HG03469 (cell line): ENCODE measurements at regions not wholly inside any gene's neighbourhood (a gene's known extent, or its start where the extent isn't known, plus 50 kb on each side); places are given as distances from the start of the nearest gene placed in this dataset.
"Not testable (repeated sequence)": the region's sequence is repeated elsewhere in the genome, so short reads cannot be mapped to it uniquely, and the experiment has no call there.

Experiments used
- ATAC-seq: cut with Tn5 transposase; IDR thresholded peaks from one replicate; pipeline ENCODE4 v1.9.1; 2021; ENCODE audit warnings: mild to moderate bottlenecking, moderate library complexity, moderate number of reproducible peaks; ENCODE audit not compliant: unreplicated experiment

DNA sequence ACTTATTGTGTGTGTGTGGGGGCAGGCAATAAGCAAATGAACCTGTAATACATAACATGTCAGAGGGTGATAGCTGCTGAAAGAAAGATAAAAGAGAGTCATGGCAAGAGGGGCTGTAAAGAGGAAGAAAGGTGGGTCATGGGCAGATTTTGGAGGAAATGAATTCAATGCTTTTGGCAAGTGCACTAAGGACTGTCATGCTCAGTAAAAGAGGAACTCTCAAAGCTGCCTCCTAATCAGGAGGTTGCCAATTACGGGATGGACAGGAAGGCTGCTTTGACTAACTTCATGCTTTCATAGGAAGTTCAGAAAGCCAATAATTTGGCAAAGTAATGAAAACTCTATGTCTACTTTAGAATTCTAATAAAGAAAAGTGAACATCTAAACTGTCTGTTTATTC lies 401.2 kb downstream of the SH2D4B start:
- no peak for ATAC-seq

DNA sequence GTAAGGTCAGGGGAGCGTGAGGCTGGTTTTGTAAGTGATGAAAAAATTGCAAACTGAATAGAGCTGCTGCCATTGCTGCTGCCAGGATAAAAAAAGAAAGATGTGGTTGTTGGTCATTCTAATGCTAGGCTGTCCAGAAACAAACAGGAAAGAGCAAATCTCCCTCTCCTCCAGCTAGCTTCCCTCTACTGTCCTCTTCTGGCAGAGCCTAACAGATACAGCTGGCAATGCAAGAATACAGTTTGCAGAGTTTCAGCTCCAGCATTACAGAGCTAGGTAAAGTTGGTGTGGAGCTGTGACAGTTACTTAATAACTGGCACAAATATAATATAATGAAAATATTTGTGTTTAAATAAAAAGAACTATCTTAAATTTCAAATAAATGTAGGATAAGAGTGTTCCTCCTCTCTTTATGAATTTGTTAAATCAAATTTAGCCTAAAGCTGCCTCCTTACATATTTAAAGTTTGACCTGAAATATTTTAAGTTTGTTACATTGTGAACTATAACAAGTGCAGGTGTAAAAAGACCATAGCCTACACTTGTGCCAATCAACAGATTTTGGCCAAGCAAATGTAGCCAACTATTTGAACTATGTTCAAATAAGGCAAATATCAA lies 407.7 kb downstream of the SH2D4B start:
- peak; percentile 68 for ATAC-seq

DNA sequence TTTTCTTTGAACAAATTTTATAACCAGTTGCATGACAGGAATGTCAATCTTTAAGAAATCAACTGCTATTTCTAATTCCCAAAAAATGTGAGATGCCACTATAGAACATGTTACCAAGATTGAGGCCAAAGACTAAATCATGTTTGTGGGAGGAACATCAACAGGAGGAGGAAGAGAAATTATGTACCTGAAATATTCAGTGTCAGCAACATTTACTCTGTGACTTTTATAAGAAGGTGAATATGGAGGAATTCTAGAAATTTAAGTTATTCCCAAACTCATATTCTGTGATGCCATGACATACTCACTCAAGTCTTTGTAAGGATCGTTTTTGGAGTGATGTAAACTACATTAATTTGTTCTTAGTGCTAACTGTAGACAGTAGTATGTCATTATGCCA lies 408.4 kb downstream of the SH2D4B start:
- ATAC-seq: no peak

DNA sequence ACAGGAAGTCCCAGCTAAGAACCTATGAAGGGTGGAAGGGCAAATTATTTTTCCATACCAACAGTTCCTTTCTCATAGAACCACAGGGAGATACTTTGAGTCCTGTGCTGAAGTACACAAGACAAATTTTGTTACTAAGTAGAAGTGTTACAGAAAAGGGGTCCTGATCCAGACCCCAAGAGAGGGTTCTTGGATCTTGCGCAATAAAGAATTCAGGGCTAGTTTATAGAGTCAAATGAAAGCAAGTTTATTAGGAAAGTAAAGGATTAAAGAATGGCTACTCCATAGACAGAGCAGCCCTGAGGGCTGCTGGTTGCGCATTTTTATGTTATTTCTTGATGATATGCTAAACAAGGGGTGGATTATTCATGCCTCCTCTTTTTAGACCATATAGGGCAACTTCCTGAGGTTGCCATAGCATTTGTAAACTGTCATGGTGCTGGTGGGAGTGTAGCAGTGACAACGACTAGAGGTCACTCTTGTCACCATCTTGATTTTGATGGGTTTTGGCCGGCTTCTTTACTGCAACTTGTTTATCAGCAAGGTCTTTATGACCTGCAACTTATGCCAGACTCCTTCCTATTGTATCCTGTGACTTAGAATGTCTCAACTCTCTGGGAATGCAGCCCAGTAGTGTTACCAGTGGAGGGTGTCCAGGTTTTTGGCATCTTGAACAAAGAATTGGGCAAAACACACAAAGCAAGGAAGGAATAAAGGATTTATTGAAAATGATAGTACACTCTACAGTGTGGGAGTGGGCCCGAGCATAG lies 409.4 kb downstream of the SH2D4B start:
- no peak for ATAC-seq

DNA sequence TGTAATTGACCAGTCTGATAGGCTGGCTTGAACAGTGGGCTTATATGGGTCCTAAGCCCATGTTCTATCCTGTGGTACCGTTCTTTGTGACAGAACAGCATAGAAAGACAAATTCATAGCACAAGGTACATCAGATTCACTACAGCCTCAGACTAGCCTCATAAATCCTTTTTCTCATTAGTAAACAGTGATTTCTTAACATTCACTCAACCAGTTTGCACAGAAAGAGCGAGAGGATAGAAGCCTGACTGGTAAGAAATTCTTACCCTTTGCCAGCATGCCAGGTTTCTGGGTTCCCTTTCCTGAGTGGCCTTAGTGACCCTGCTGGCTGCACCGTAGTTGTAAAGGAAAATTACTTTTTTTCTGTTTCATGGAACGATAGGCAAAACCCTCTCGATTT lies 412.1 kb downstream of the SH2D4B start:
- ATAC-seq: no peak

DNA sequence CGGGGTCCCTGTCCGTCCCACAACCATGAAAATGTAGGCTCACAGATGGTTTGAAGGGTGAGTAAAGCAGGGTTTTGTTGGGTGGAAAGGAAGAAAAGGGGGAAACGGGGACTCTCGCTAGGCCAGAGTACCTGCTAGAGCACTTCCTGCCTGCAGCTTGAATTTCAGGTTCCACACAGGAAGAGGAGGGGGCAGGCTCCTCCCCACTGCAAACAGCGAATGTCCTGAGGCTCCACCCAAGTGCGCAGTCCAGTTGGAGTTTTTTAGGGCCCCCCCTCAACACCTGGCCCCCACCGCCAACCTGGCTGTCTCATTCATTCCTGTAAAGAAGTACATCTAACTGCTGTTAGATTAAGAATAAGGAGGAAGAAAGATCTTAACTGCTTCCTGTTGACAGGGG lies 414.7 kb downstream of the SH2D4B start:
- ATAC-seq: no peak

DNA sequence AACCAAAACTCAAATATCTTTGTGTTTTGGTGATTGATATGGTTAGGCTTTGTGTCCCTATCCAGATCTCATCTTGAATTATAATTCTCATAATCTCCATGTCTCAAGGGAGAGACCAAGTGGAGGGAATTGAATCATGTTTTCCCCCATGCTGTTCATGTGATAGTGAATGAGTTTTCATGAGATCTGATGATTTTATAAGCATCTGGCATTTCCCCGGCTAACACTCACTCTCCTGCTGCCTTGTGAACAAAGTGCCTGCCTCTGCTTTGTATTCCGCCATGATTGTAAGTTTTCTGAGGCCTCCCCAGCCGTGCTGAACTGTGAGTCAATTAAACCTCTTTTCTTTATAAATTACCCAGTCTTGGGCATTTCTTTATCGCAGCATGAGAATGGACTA lies 419.5 kb downstream of the SH2D4B start:
- no peak for ATAC-seq

DNA sequence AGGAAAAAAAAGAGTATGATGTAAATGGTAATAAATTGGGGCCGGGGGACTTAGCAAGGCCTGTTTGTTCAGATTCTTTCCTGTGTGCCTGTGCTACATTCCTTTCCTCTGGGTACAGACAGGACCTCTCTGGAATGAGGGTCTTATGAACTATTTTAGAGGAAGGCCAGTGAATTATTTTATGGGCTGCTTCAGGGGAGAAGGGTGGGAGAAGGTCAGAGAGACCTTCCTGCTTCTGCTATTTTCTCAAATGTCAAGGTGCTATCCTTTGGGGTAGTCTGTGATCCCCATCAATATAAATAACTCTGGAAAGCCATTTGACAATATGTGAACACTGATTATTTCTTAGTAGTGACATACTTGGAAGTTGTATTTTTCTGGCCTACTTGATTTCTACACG lies 426.5 kb downstream of the SH2D4B start:
- ATAC-seq: no peak

DNA sequence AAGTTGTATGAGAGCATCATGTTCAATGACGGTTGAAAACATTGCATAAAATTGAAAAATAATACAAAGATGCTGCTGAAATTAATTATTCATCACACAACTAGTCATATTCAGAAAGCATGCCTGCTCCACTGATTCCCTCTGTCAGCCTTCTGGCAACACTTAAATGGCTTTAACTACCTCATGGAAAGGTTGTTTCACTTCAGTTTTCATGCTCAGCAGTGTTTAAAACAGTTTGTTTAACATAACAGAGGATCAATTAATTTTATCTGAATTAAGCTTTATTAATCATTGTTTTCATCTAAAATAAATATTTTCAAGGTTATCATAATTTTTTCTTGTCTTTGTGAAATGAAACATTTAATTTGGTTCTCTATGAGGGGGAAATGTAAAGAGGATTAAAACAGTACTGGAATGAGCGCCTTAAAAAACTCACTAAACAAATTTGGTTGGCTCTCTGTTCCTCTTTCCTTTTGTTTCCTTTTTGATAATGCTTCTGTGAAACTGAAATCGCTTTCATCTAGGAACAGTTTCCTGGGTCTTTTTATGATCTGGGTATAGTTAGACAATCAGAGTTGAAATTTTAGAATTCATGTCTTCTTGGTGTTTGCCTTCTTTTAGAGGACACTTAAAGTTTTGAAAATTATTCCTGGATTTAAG lies 427.4 kb downstream of the SH2D4B start:
- ATAC-seq: peak; percentile 73

DNA sequence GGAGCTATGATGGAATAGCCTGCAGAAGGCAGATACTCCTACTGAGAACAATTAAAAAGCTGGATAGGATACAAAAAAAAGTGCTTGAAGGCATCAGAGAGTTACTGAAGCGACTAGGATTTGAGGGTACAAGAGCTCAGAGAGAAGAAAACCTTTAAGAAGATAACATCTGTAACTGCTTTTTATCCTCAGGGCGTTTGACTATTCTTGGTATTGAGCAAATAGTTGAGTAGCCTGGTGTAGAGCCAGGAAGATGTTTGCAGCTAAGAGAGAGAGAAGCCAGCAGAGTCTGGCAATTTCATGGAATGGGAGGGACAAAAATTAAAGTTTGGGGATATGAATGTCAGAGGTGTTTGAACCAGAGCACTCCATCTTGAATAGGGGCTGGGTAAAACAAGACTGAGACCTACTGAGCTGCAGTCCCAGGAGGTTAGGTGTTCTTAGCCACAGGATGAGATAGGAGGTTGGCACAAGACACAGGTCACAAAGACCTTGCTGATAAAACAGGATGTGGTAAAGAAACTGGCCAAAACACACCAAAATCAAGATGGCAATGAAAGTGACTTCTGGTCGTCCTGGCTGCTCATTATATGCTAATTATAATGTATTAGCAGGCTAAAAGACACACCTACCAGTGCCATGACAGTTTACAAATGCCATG lies 428.8 kb downstream of the SH2D4B start:
- ATAC-seq: no peak

DNA sequence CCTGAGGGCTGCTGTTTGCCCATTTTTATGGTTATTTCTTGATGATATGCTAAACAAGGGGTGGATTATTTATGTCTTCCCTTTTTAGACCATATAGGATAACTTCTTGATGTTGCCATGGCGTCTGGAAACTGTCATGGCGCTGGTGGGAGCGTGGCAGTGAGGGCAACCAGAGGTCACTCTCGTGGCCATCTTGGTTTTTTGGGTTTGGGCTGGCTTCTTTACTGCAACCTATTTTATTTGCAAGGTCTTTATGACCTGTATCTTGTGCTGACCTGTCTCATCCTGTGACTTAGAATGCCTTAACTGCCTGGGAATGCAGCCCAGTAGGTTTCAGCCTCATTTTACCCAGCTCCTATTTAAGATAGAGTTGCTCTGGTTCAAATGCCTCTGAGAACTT lies 429.7 kb downstream of the SH2D4B start:
- not testable (repeated sequence) for ATAC-seq

DNA sequence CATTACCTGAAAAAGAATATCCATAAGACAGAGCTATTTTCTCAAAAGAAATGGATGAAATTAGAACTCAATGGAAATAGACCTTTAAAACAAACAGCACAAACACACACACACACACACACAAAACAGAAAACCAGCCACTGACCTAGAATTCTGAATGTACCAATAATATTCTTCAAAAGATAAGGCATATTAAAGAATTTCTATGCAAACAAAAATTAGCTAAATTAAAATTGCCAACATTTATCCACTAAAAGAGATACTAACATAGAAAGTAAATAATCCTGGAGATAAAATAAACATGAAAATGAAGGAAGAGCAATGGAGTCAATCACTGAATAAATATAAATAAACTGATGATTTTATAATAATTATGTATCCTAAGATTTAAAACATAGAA lies 431.2 kb downstream of the SH2D4B start:
- no peak for ATAC-seq

DNA sequence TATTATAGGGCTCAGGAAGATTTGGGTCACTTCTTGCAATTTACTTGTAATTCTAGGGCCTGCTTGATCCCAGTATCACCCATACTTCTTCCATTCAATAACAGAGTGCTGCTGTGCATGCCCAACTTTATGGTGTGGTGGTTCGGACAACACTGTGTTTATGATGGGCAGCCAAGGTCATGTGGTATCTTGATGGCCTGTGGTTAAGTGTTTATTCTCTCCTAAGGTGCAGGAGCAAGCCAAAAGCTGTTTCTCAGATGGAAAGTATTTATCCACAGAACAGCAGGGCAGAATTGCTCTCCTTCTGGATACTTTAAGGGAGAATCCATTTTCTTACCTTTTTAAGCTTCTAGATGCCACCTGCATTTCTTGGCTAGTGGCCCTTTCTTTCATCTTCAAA lies 433.8 kb downstream of the SH2D4B start:
- no peak for ATAC-seq

DNA sequence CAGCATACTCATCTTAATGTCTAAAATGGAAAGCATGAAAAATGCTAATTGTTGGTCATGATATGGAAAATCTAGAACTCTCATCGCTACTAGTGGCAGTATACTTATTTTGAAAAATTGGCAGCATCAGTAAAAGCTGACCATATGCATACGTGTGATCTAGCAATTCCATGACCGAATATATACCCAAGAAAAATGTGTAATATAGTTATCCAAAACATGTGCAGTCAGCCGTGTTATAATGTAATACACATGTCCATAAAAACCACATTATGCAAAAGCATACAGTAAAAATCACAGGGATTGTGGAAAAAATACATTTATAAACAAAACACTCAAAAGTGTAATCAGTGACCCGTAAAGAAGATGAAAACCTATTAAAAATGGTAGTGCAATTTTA lies 439.0 kb downstream of the SH2D4B start:
- ATAC-seq: no peak

DNA sequence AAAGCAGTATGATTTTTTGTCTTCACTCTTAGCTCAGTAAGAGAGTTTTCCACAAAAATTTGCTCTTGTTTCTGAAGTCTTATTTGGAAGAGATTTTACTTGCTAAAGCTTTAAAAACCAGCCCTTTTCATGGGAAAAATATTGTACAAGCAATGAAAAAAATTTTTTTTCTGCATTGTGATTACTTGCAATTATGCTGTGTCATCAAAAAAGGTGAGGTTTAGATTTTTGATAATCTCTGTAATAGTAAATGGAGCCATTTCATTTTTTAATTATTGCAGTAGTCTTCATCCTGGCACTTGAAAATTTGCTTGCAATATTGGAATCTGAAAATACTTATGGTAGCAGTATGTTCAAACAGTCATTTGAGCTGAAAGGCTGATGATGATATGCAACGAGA lies 447.4 kb downstream of the SH2D4B start:
- ATAC-seq: no peak

DNA sequence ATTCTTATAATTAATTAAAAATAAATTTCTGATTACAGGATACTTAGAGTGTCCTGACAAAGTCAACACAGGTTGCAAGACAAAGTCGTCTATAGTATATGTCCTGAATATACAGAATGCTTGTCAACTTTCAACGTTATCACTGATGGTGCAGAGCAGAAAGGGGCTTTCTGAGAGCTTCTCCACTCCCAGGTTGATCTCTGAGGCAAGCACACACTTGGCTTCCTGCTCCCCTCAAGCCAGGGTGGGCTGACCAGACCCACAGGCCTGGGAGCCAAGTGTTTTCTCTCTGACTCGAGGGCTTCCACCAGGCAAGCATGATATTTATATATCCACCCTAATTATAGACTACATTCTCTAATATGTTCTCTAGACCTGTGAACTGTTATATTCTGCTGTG lies 448.9 kb downstream of the SH2D4B start:
- ATAC-seq: no peak

DNA sequence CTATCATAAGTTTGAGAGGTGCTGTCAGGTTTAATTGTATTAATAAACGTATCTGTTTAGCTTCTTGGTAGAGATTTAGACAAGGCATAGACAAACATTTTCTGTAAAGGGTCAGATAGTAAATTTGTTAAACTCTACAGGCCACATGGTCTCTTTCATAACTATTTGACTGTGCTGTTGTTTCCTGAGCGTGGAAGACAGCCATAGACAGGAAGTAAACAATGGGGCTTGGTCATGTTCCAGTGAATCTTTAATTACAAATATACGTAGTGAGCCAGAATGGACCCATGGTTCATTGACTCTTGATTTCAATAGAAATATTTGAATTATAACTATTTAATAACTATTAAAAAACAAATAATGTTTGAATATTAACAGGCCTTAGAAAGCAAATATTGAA lies 451.1 kb downstream of the SH2D4B start:
- ATAC-seq: no peak

DNA sequence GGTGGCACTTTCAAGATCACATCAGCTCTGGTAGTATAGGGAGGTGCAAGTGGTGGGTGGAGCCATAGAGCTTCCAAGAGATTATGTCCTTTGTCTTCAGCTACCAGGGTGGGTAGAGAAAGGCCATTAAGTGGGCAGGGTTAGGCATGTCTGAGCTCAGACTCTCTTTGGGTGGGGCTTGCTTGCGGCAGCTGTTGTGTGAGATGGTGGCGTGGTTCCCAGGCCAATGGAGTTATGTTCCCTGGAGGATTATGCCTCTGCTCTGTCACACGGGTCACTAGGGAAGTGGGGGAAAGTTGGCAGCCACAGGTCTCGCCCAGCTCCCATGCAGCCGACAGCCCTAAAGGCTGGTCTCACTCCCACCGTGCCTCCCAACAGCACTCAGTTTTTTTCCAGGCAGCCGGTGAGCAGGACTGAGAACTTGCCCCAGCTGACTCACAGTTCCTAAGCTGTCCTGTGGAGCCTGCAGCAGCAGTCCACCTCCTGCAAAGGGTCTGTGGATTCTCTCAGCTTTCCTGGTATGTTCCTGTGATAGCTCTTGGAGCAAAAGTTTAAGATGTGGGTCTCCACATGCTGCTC lies 459.0 kb downstream of the SH2D4B start:
- no peak for ATAC-seq

DNA sequence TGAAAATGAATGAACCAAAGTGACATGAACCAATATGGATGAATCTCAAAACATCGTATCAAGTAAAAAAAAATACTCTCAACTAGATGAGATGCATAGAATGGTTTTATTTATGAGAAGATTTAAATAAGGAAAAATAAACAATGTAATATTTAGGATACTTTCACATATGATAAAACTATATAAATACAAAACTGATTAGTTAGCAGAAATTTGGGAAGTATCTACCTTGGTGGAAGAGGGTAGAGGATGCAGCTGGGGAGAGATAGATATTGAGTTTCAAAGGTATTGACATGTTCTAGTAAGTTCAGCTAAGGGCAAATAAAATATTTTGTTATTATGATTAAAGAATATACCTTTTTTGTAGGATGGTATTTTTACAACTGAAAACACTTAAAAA lies 463.1 kb downstream of the SH2D4B start:
- ATAC-seq: no peak

DNA sequence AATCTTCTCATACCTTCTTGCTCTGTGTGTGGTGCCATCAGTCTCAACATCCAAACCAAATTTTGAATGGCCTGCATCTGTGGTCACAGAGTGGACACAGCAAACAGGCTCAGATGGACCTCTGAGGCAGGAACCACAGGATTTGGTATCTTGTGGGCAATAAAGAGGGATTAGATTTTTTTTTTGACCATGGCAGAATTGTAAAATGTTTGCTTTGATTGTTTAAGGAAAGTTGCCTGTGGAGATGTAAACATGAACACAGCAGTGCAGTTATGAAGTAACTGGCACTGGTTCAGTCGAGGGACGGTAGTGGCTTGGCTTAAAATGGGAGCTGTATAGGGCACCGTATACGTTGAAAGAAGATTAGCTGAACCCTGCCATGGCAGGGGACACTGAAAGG lies 464.7 kb downstream of the SH2D4B start:
- ATAC-seq: no peak

DNA sequence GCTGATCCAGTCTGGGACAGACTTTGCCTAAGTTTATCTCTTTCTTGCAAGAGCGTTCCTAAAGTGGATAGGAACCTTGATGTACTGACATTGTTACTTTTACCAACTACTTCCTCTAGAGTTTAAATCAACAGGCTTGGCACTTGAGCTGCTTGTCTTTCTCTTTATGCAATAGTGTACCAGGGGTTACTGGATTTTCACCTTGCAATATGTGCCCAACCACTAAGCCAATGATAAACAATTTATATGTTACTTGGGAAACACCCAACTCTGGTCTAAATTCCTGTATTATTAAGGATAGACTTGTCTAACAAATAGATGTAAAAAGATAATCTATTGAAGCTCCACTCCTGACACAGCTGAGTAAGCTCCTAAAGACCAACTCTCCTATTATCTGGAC lies 470.2 kb downstream of the SH2D4B start:
- no peak for ATAC-seq
